ENCODE measurements at regions not wholly inside any gene's neighbourhood (a gene's known extent, or its start where the extent isn't known, plus 50 kb on each side); places are given as distances from the start of the nearest gene placed in this dataset.

GRCh38 chr7:117974891-117975290 lies 101.7 kb upstream of the CTTNBP2 start:
- DNase-seq, result no peak

- DNase-seq, result no peak
These were observed 102.2 kb upstream of the CTTNBP2 start for GRCh38 chr7:117975476-117975875.

GRCh38 chr7:117979954-117980497 lies 106.8 kb upstream of the CTTNBP2 start:
- DNase-seq, result no peak

- DNase-seq, result no peak
These were observed 109.1 kb upstream of the CTTNBP2 start for GRCh38 chr7:117982071-117983055.

- DNase-seq, result no peak
These were observed 113.5 kb upstream of the CTTNBP2 start for GRCh38 chr7:117986645-117987269.

- no peak for DNase-seq
These were observed 117.6 kb upstream of the CTTNBP2 start for GRCh38 chr7:117990834-117991233.

GRCh38 chr7:117992635-117993376 lies 119.6 kb upstream of the CTTNBP2 start:
- no peak for DNase-seq

GRCh38 chr7:117993377-117994003 lies 120.2 kb upstream of the CTTNBP2 start:
- peak; percentile 53 for DNase-seq

GRCh38 chr7:117995850-117996650 lies 122.8 kb upstream of the CTTNBP2 start:
- DNase-seq, result no peak

GRCh38 chr7:117997862-117998825 lies 124.9 kb upstream of the CTTNBP2 start:
- no peak for DNase-seq

GRCh38 chr7:118000480-118001202 lies 127.4 kb upstream of the CTTNBP2 start:
- no peak for DNase-seq

- DNase-seq, result no peak
These were observed 130.2 kb upstream of the CTTNBP2 start for GRCh38 chr7:118003476-118003875.

- DNase-seq, result no peak
These were observed 131.8 kb upstream of the CTTNBP2 start for GRCh38 chr7:118005026-118005425.

GRCh38 chr7:118006979-118007378 lies 133.7 kb upstream of the CTTNBP2 start:
- DNase-seq, result no peak

GRCh38 chr7:118009419-118009818 lies 136.2 kb upstream of the CTTNBP2 start:
- no peak for DNase-seq

- no peak for DNase-seq
These were observed 138.4 kb upstream of the CTTNBP2 start for GRCh38 chr7:118011652-118012051.

- no peak for DNase-seq
These were observed 140.2 kb upstream of the CTTNBP2 start for GRCh38 chr7:118013252-118014010.

- no peak for DNase-seq
These were observed 149.3 kb upstream of the CTTNBP2 start for GRCh38 chr7:118022546-118022945.

GRCh38 chr7:118026791-118027190 lies 153.6 kb upstream of the CTTNBP2 start:
- no peak for DNase-seq

Measured in RPMI8226 (cell line).